ENCODE measurements at regions not wholly inside any gene's neighbourhood (a gene's known extent, or its start where the extent isn't known, plus 50 kb on each side); places are given as distances from the start of the nearest gene placed in this dataset.
"Not testable (repeated sequence)": the region's sequence is repeated elsewhere in the genome, so short reads cannot be mapped to it uniquely, and the experiment has no call there.

- DNase-seq (no peak), ATAC-seq (replicated peaks in 1 of 4) (no peak)
- H3K4me1 ChIP-seq (ENCODE audit: control insufficient read depth in 1 of 2, extremely low read depth in 1 of 2, insufficient read depth in 2 of 2, low read length in 2 of 2), result no peaks in the 10 kb centered on the region
- ChIA-PET POLR2A (no interaction called here), CTCF (no interaction called here)
- Mint-ChIP-seq H3K27me3 (peaks cover 0 to 2% of the 10 kb centered on the region in 2 donors), H3K36me3 (no peaks in the 10 kb centered on the region), H3K4me1 (no peaks in the 10 kb centered on the region), H3K27ac (no peak overlapping the region), H3K9me3 (peaks cover 0 to 10% (median 7%) of the 10 kb centered on the region in 3 donors), H3K4me3 (no peak overlapping the region)
- peaks cover 0 to 2% of the 10 kb centered on the region in 2 experiments for H3K27me3 ChIP-seq (replicated peaks in 1 of 2; ENCODE audit: control insufficient read depth in 2 of 2, extremely low read depth in 1 of 2, insufficient read depth in 2 of 2, low read length in 1 of 2)
- H3K36me3 ChIP-seq (ENCODE audit: control insufficient read depth in 2 of 2, extremely low read depth in 1 of 2, insufficient read depth in 1 of 2, low read length in 1 of 2), result no peaks in the 10 kb centered on the region
- peaks cover 1% of the 10 kb centered on the region for H3K9me3 ChIP-seq
- H3K4me3 ChIP-seq (ENCODE audit: control insufficient read depth in 1 of 2, extremely low read depth in 1 of 2, low read length in 1 of 2), result no peak overlapping the region
- H3K27ac ChIP-seq (ENCODE audit: low read length), result no peak overlapping the region
- WGBS (ENCODE audit: insufficient coverage), result 62% methylated on average over 4 of the region's 11 CpGs
These were observed 71.3 kb downstream of the SOX9 start for GRCh38 chr17:72191921-72192799.

- WGBS (ENCODE audit: insufficient coverage), result 50% methylated on average over 1 of the region's 4 CpGs
- ATAC-seq (replicated peaks in 1 of 4), result no peak
- Mint-ChIP-seq H3K9me3 (peaks cover 0 to 11% (median 8%) of the 10 kb centered on the region in 3 donors), H3K27ac (no peak overlapping the region), H3K4me1 (no peaks in the 10 kb centered on the region), H3K27me3 (peaks cover 0 to 3% of the 10 kb centered on the region in 2 donors), H3K36me3 (no peaks in the 10 kb centered on the region), H3K4me3 (no peak overlapping the region)
- Histone ChIP-seq H3K36me3 (ENCODE audit: control insufficient read depth in 2 of 2, extremely low read depth in 1 of 2, insufficient read depth in 1 of 2, low read length in 1 of 2) (no peaks in the 10 kb centered on the region), H3K4me3 (ENCODE audit: control insufficient read depth in 1 of 2, extremely low read depth in 1 of 2, low read length in 1 of 2) (no peak overlapping the region), H3K27ac (ENCODE audit: low read length) (no peak overlapping the region), H3K27me3 (replicated peaks in 1 of 2; ENCODE audit: control insufficient read depth in 2 of 2, extremely low read depth in 1 of 2, insufficient read depth in 2 of 2, low read length in 1 of 2) (peaks cover 0 to 2% of the 10 kb centered on the region in 2 experiments), H3K9me3 (peaks cover 3% of the 10 kb centered on the region), H3K4me1 (ENCODE audit: control insufficient read depth in 1 of 2, extremely low read depth in 1 of 2, insufficient read depth in 2 of 2, low read length in 2 of 2) (no peaks in the 10 kb centered on the region)
- no peak for DNase-seq
- ChIA-PET POLR2A (no interaction called here), CTCF (no interaction called here)
These were observed 72.0 kb downstream of the SOX9 start for GRCh38 chr17:72192800-72193192.

GRCh38 chr17:72193391-72194106 lies 72.7 kb downstream of the SOX9 start:
- H3K4me3 Mint-ChIP-seq, result no peak overlapping the region
- H3K36me3 Mint-ChIP-seq, result no peaks in the 10 kb centered on the region
- POLR2A ChIA-PET, result no interaction called here
- H3K36me3 ChIP-seq (ENCODE audit: control insufficient read depth in 2 of 2, extremely low read depth in 1 of 2, insufficient read depth in 1 of 2, low read length in 1 of 2), result no peaks in the 10 kb centered on the region
- H3K4me1 Mint-ChIP-seq, result no peaks in the 10 kb centered on the region
- H3K9me3 ChIP-seq, result peaks cover 3% of the 10 kb centered on the region
- 78% methylated on average over 5 of the region's 10 CpGs for WGBS (ENCODE audit: insufficient coverage)
- peaks cover 0 to 2% of the 10 kb centered on the region in 2 experiments for H3K27me3 ChIP-seq (replicated peaks in 1 of 2; ENCODE audit: control insufficient read depth in 2 of 2, extremely low read depth in 1 of 2, insufficient read depth in 2 of 2, low read length in 1 of 2)
- no peaks in the 10 kb centered on the region for H3K4me1 ChIP-seq (ENCODE audit: control insufficient read depth in 1 of 2, extremely low read depth in 1 of 2, insufficient read depth in 2 of 2, low read length in 2 of 2)
- CTCF ChIA-PET, result no interaction called here
- DNase-seq, result no peak
- ATAC-seq (replicated peaks in 1 of 4), result no peak
- no peak overlapping the region for H3K27ac ChIP-seq (ENCODE audit: low read length)
- no peak overlapping the region for H3K4me3 ChIP-seq (ENCODE audit: control insufficient read depth in 1 of 2, extremely low read depth in 1 of 2, low read length in 1 of 2)
- peaks cover 0 to 3% of the 10 kb centered on the region in 2 donors for H3K27me3 Mint-ChIP-seq
- no peak overlapping the region for H3K27ac Mint-ChIP-seq
- peaks cover 0 to 11% (median 8%) of the 10 kb centered on the region in 3 donors for H3K9me3 Mint-ChIP-seq

GRCh38 chr17:72194107-72194440 lies 73.3 kb downstream of the SOX9 start:
- H3K27me3 ChIP-seq (replicated peaks in 1 of 2; ENCODE audit: control insufficient read depth in 2 of 2, extremely low read depth in 1 of 2, insufficient read depth in 2 of 2, low read length in 1 of 2); H3K27me3 Mint-ChIP-seq; DNase-seq; H3K27ac Mint-ChIP-seq; H3K36me3 ChIP-seq (ENCODE audit: control insufficient read depth in 2 of 2, extremely low read depth in 1 of 2, insufficient read depth in 1 of 2, low read length in 1 of 2); H3K27ac ChIP-seq (ENCODE audit: low read length); ATAC-seq (replicated peaks in 1 of 4); H3K4me1 Mint-ChIP-seq; H3K36me3 Mint-ChIP-seq; H3K9me3 ChIP-seq; H3K4me1 ChIP-seq (ENCODE audit: control insufficient read depth in 1 of 2, extremely low read depth in 1 of 2, insufficient read depth in 2 of 2, low read length in 2 of 2); H3K4me3 Mint-ChIP-seq; CTCF ChIA-PET; H3K4me3 ChIP-seq (ENCODE audit: control insufficient read depth in 1 of 2, extremely low read depth in 1 of 2, low read length in 1 of 2); POLR2A ChIA-PET: not testable (repeated sequence)
- H3K9me3 Mint-ChIP-seq, result peaks cover 0 to 11% (median 8%) of the 10 kb centered on the region in 3 donors
- WGBS (ENCODE audit: insufficient coverage), result 100% methylated on average over 2 of the region's 10 CpGs

- no peaks in the 10 kb centered on the region for H3K4me1 Mint-ChIP-seq
- H3K4me3 Mint-ChIP-seq, result no peak overlapping the region
- POLR2A ChIA-PET, result no interaction called here
- H3K9me3 Mint-ChIP-seq, result peaks cover 0 to 9% (median 8%) of the 10 kb centered on the region in 3 donors
- no peaks in the 10 kb centered on the region for H3K4me1 ChIP-seq (ENCODE audit: control insufficient read depth in 1 of 2, extremely low read depth in 1 of 2, insufficient read depth in 2 of 2, low read length in 2 of 2)
- peaks cover 3% of the 10 kb centered on the region for H3K9me3 ChIP-seq
- no peak overlapping the region for H3K27ac Mint-ChIP-seq
- H3K27me3 Mint-ChIP-seq, result peaks cover 0 to 8% of the 10 kb centered on the region in 2 donors
- H3K27ac ChIP-seq (ENCODE audit: low read length), result no peak overlapping the region
- H3K4me3 ChIP-seq (ENCODE audit: control insufficient read depth in 1 of 2, extremely low read depth in 1 of 2, low read length in 1 of 2), result no peak overlapping the region
- CTCF ChIA-PET, result no interaction called here
- DNase-seq, result no peak
- no peaks in the 10 kb centered on the region for H3K36me3 ChIP-seq (ENCODE audit: control insufficient read depth in 2 of 2, extremely low read depth in 1 of 2, insufficient read depth in 1 of 2, low read length in 1 of 2)
- H3K36me3 Mint-ChIP-seq, result no peaks in the 10 kb centered on the region
- ATAC-seq (replicated peaks in 1 of 4), result no peak
- no peaks in the 10 kb centered on the region for H3K27me3 ChIP-seq (replicated peaks in 1 of 2; ENCODE audit: control insufficient read depth in 2 of 2, extremely low read depth in 1 of 2, insufficient read depth in 2 of 2, low read length in 1 of 2)
These were observed 78.4 kb downstream of the SOX9 start for GRCh38 chr17:72199256-72199655.

GRCh38 chr17:72204742-72205141 lies 83.9 kb downstream of the SOX9 start:
- no peak overlapping the region for H3K27ac Mint-ChIP-seq
- H3K27me3 Mint-ChIP-seq, result peaks cover 3 to 5% of the 10 kb centered on the region in 2 donors
- Histone ChIP-seq H3K9me3 (no peaks in the 10 kb centered on the region), H3K27me3 (replicated peaks in 1 of 2; ENCODE audit: control insufficient read depth in 2 of 2, extremely low read depth in 1 of 2, insufficient read depth in 2 of 2, low read length in 1 of 2) (peaks cover 0 to 4% of the 10 kb centered on the region in 2 experiments), H3K36me3 (ENCODE audit: control insufficient read depth in 2 of 2, extremely low read depth in 1 of 2, insufficient read depth in 1 of 2, low read length in 1 of 2) (no peaks in the 10 kb centered on the region), H3K27ac (ENCODE audit: low read length) (no peak overlapping the region), H3K4me1 (ENCODE audit: control insufficient read depth in 1 of 2, extremely low read depth in 1 of 2, insufficient read depth in 2 of 2, low read length in 2 of 2) (no peaks in the 10 kb centered on the region), H3K4me3 (ENCODE audit: control insufficient read depth in 1 of 2, extremely low read depth in 1 of 2, low read length in 1 of 2) (no peak overlapping the region)
- CTCF ChIA-PET, result no interaction called here
- no peak overlapping the region for H3K4me3 Mint-ChIP-seq
- POLR2A ChIA-PET, result no interaction called here
- no peaks in the 10 kb centered on the region for H3K4me1 Mint-ChIP-seq
- peaks cover 0 to 11% (median 0%) of the 10 kb centered on the region in 3 donors for H3K9me3 Mint-ChIP-seq
- WGBS (ENCODE audit: insufficient coverage), result 30% methylated on average over 8 of the region's 10 CpGs
- H3K36me3 Mint-ChIP-seq, result no peaks in the 10 kb centered on the region
- DNase-seq (no peak), ATAC-seq (replicated peaks in 1 of 4) (no peak)
